ENCODE measurements at regions not wholly inside any gene's neighbourhood (a gene's known extent, or its start where the extent isn't known, plus 50 kb on each side); places are given as distances from the start of the nearest gene placed in this dataset.

DNA sequence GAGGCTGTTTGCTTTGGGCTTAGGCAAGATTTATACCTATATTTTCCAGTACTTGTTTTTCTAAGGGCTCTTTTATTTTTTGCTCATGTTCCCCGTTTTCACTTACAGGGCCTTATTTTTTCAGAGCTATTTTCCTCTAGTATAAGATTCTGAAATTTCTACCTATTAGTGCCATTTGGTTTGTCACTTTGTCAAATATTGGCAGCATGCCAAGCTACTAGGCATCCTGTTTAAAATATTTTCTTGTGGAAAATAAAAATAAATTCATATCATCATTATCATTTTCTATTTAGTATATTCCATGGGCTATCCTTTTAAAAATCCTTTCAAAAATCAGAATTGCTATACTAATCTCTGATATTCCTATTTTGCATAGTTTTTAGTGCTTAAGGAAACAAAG, 64.8 kb upstream of the CHST9 start:
- no peak for DNase-seq

DNA sequence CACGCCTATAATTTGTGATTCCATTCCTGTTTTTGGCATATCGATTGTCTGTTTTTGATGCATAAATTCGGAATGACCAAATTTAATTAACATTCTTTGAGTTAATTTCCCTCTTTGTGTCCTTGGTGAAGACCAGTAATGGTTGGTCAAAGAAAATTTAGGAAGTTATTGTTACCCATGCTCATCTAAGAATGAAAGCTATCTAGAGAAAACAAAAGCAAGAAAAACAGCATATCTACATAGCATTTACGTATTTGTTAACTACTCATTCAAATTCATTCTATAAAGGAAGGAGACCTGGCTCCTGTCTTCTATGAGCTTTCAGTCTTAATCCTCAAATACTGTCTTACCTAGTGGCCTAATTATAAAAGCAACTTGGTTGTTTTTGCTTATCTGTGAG, 59.2 kb upstream of the CHST9 start:
- DNase-seq: no peak

DNA sequence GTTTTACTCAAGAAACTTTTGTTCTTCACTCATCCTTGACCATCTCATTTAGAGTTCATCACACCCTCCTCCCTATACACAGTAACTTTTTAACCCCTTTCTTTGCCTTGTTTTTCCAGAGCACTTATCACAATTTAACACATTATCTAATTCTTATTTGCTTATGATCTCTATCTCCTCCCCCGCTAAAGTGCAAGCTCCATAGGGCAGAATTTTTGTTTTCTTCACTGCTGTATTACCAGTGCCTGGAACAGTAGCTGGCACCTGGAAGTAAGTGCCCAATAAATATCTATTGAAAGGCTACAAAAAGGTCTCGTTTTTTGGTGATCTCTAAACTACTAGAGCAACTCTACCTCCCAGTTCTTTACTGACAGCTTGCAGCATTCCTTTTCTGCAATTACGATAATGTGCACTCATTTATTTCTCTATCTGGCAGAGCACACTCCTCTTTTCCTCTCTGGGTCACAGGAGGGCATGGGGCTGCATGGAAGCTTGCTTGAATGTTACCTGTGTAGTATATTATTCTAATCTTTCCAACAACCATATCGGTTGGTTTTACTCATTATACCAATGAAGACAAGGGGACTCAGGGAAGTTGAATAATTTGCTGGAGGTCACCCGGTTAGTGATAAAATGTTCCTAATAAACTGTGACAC, 57.4 kb upstream of the CHST9 start:
- no peak for DNase-seq

DNA sequence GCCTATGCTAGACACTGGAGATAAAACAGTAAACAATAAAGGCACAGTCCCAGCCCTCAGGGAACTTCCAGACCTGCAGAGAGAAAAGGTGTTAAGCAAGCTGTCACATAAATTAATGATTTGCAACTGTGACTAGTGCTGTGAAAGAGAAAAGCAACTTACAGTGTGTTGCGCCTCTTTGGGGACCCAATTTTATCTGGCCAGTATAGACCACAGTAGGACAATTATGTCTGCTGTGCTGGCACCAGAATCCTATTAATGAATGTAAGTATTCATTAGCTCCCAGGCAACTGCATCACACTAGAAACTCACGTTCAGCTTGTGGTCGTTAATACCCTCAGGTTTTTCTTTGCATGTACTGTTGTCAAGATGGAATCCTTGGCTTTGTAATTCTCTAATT, 55.3 kb upstream of the CHST9 start:
- DNase-seq: no peak

DNA sequence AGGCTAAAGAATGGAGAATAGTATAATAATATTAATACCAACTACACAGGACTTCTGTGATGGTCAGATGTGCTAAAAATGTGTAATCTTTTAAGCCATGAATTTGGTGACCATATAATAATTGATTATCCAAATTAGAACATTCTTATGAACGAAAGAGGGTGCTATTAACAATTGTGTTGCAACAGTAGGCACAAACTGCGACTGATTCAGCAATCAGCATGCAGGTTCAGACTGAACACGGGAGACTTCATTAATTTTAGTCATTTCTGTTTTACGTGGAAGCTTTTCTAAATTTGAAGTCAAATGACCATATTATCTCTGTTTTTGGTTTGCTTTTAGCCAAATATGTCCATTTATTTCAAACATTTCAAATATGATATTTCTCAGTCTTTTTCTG, 54.6 kb upstream of the CHST9 start:
- DNase-seq: no peak

DNA sequence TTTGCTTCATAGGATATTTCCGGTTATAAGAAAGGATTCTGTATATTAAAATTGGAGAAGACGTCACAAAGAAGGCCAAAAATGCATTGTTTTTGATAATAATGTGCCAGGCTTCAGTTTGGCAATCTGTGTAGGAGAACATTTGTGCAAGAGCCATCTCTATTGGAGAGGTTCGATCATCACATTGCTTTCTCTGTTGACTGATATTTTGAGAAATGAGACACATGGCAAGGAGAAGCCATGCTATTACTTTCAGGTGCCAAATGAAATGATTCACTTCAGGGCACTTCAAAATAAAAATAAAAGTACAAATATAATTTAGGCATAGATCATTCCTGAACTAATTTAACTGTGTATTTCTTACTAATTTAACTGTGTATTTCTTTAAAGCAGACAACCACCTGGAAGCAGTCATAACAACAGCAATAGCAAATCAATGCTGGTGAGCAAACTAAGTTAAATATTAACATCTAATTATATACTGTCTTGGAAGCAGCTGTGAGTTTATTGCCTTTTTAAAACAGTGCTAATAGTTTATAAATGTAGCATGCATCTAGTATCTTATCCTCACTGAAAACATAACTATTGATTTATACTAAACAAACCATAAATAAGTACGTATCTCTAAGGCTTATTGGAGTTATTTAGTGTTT, 50.2 kb upstream of the CHST9 start:
- no peak for DNase-seq
